IMR-90 (cell line): ENCODE measurements at regions not wholly inside any gene's neighbourhood (a gene's known extent, or its start where the extent isn't known, plus 50 kb on each side); places are given as distances from the start of the nearest gene placed in this dataset.

Source experiments
- BHLHE40 ChIP-seq: fragments of 150-350 bp; IDR thresholded peaks from 2 replicates; pipeline ENCODE4 v1.6.1; 2016; ENCODE audit warnings: mild to moderate bottlenecking, low read depth, low read length
- CEBPB ChIP-seq: IDR thresholded peaks from 2 replicates; pipeline ENCODE4 v1.6.1; 2012; ENCODE audit warnings: low read depth, low read length, improper control_type of control experiment
- CHD1 ChIP-seq: IDR thresholded peaks from 2 replicates; pipeline ENCODE4 v1.6.1; 2012; ENCODE audit warnings: low read depth, low read length, improper control_type of control experiment
- CTCF ChIP-seq: conservative IDR thresholded peaks from 2 replicates; pipeline ENCODE4 v1.5.1; 2012; ENCODE audit warnings: mild to moderate bottlenecking, low read depth, low read length, improper control_type of control experiment
- ELK1 ChIP-seq: fragments of 150-350 bp; IDR thresholded peaks from 2 replicates; pipeline ENCODE4 v1.6.1; 2016; ENCODE audit warnings: low read depth, mild to moderate bottlenecking, low read length, moderate library complexity, borderline replicate concordance
- MAFK ChIP-seq: IDR thresholded peaks from 2 replicates; pipeline ENCODE4 v1.6.1; 2012; ENCODE audit warnings: low read depth, low read length, improper control_type of control experiment
- MXI1 ChIP-seq: IDR thresholded peaks from 2 replicates; pipeline ENCODE4 v1.6.1; 2012; ENCODE audit warnings: low read depth, mild to moderate bottlenecking, low read length, moderate library complexity, borderline replicate concordance
- POLR2A ChIP-seq: IDR thresholded peaks from 2 replicates; pipeline ENCODE4 v1.6.1; 2012; ENCODE audit warnings: mild to moderate bottlenecking, low read depth, low read length
- RAD21 ChIP-seq: IDR thresholded peaks from 2 replicates; pipeline ENCODE4 v1.6.1; 2012; ENCODE audit warnings: low read length, improper control_type of control experiment
- RCOR1 ChIP-seq: IDR thresholded peaks from 2 replicates; pipeline ENCODE4 v1.6.1; 2012; ENCODE audit warnings: mild to moderate bottlenecking, low read length, improper control_type of control experiment; ENCODE audit not compliant: insufficient replicate concordance
- RFX5 ChIP-seq: IDR thresholded peaks from 2 replicates; pipeline ENCODE4 v1.8.0; 2012; ENCODE audit warnings: low read depth, mild to moderate bottlenecking, low read length, moderate library complexity
- SMC3 ChIP-seq: fragments of 150-350 bp; IDR thresholded peaks from 2 replicates; pipeline ENCODE4 v1.6.1; 2016; ENCODE audit warnings: low read depth, mild to moderate bottlenecking, antibody characterized with exemption, low read length, moderate library complexity
- USF2 ChIP-seq: fragments of 150-350 bp; IDR thresholded peaks from 2 replicates; pipeline ENCODE4 v1.6.1; 2017; ENCODE audit warnings: mild to moderate bottlenecking, antibody characterized with exemption, low read length, low read depth

GRCh38 chr3:27976933-27977332 is 254.8 kb upstream of the EOMES start:
- no peak for TF ChIP-seq USF2
- TF ChIP-seq CTCF, result no peak
- no peak for TF ChIP-seq ELK1
- TF ChIP-seq SMC3, result no peak
- TF ChIP-seq POLR2A, result no peak
- no peak for TF ChIP-seq MAFK
- no peak for TF ChIP-seq RAD21
- no peak for TF ChIP-seq RFX5
- TF ChIP-seq BHLHE40, result no peak
- TF ChIP-seq CEBPB, result peak; percentile 69
- no peak for TF ChIP-seq MXI1
- no peak for TF ChIP-seq CHD1
- TF ChIP-seq RCOR1, result no peak
